LNCAP (cell line): ENCODE measurements at regions not wholly inside any gene's neighbourhood (a gene's known extent, or its start where the extent isn't known, plus 50 kb on each side); places are given as distances from the start of the nearest gene placed in this dataset.
A peak's percentile ranks its signal among the peaks of the same experiment; 100 is the strongest.

Experiments used
- TF ChIP-seq, protein P1 (sequence below): fragments of 450-650 bp; IDR thresholded peaks from 2 replicates; pipeline ENCODE4 v1.5.1; 2017; ENCODE audit warnings: mild to moderate bottlenecking

DNA sequence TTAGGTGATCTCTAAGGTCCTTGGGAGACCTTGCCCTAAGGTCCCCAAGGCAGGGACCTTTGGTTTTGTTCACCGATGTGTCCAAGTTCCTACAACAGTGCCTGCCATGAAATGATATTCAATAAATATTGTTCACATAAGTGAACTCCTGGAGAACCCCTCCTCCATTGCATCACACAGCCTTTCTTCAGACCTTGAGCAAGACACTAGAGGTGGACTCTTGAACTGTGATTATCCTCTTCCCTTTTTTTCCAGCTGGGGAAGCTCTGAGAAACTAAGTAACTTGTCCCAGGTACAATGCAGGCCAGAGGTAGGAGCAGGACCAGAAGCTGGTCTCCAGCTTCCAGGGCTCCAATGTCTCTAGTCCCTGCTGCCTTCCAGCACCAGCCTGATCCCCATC, 76.6 kb upstream of the LMO1 start:
- TF ChIP-seq, protein P1, sequence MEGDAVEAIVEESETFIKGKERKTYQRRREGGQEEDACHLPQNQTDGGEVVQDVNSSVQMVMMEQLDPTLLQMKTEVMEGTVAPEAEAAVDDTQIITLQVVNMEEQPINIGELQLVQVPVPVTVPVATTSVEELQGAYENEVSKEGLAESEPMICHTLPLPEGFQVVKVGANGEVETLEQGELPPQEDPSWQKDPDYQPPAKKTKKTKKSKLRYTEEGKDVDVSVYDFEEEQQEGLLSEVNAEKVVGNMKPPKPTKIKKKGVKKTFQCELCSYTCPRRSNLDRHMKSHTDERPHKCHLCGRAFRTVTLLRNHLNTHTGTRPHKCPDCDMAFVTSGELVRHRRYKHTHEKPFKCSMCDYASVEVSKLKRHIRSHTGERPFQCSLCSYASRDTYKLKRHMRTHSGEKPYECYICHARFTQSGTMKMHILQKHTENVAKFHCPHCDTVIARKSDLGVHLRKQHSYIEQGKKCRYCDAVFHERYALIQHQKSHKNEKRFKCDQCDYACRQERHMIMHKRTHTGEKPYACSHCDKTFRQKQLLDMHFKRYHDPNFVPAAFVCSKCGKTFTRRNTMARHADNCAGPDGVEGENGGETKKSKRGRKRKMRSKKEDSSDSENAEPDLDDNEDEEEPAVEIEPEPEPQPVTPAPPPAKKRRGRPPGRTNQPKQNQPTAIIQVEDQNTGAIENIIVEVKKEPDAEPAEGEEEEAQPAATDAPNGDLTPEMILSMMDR: no peak

GRCh38 chr11:8339592-8340022, 75.9 kb upstream of the LMO1 start:
- TF ChIP-seq, protein P1: no peak

- TF ChIP-seq, protein P1: peak; percentile 87
These were observed 74.5 kb upstream of the LMO1 start for GRCh38 chr11:8338138-8338537.

DNA sequence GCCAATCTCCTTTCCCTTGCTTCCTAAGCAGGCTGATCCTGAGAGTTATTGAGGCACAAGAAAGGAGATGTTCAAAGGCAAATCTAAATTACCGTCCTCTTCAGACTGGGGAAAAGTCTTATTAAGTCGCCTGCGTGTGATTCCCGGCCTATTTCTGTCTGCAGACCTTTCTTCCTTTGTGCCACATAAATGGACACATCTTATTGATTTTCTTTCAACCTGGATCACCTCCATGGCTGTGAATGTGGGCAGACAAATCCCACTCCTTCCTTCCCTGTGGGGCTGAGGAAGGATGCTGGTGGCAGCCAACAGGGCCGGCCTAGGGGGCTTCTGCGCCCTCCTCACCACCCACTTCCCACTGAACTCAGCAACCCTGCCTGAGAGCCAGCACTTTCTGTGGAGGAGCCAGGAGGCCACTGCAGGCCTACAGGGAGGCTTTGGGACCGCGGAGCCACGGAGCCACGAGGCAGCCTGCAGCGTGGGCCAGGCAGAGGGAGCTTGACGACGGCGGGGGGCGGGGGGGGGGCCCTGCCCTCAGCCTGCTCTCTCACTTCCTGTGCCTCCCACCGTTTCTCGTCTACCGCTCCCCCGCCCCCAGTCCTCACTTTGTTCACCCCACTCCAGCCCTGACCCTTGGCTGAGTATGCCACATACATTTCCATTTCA, 73.6 kb upstream of the LMO1 start:
- TF ChIP-seq, protein P1: no peak

DNA sequence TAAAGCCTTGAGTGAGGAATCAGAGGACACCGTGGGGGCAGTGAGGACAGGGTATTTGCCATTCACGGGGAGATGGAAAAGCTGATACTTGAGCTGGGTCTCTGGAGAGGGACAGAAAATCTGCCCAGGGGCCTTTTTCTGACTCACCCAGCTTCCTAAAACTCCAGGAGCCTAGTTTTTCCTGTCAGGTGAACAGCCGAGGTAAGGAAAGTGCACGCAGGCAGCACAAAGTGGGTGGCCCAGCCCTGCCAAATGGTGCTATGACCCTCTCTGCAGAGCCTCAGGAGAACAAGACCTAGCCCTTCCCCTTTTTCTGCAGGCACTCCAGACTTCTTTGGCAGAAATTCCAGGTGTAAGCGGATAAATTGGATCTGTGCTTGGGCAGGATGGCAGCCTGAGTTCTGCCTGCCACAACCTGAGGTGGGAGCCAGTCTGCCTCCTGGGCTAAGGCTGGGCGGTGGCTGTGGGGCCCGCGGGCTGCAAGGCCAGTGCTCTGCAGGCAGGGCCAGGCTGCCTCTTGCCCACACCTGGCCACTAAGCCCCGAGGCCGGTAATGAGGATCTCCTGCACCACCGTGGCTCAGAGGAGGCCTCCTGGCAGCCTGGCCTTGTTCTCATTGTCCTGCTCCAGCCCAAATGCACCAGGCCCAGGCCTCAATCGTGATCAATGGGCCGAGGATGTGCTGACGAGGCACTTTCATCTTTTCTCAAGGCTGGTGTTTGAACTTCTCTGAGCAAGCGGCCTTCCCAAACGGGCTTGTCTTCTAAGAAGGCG, 72.9 kb upstream of the LMO1 start:
- TF ChIP-seq, protein P1: no peak

- TF ChIP-seq, protein P1: no peak
These were observed 72.0 kb upstream of the LMO1 start for GRCh38 chr11:8335683-8336082.

DNA sequence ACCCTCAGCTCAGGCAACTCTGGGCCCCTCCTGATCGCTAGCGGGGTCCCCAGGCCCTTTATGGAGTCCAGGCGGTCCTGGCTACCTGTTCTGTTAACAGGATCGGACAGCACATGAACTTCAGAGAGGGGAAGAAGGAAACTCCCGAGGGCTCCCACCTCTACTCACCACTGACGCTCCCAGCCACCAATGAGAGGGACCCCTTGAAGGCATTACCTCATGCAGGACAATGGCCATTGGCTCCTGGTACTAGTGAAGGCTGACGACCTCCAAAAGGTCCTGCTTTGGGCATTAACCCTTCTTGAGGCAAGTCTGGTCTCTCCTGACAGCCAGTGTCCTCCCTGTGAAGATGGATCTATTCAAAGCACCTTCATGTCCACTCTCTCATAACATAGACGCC, 71.5 kb upstream of the LMO1 start:
- TF ChIP-seq, protein P1: no peak
